ENCODE measurements at regions not wholly inside any gene's neighbourhood (a gene's known extent, or its start where the extent isn't known, plus 50 kb on each side); places are given as distances from the start of the nearest gene placed in this dataset.

DNA sequence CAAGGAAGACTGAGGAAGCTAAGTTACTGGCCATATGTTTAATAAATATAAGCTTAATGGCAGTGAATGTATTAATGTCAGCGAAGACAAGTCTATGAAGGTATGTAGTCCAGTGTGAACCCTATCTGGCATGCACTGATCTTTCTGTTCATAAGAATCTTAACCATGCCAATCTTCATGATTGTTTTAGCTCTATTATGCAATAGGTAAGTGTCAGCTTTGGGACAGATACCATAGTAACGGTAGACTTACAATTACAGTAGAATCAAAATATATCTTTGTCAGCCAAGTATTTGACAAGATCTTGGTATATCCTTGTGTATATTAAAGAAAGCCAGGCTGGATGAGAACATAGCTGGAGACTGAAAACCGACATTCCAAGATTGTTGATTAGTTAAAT, 428.5 kb downstream of the SPRY2 start:
- Histone ChIP-seq H3K36me3 (ENCODE audit: control insufficient read depth in 2 of 2, insufficient read depth in 2 of 2, low read length in 1 of 2) (no peaks in the 10 kb centered on the region), H3K9me3 (ENCODE audit: control insufficient read depth in 2 of 2, insufficient read depth in 1 of 2, low read length in 1 of 2) (no peaks in the 10 kb centered on the region), H3K4me1 (ENCODE audit: control insufficient read depth in 2 of 2, insufficient read depth in 2 of 2, low read length in 2 of 2) (no peaks in the 10 kb centered on the region), H3K27me3 (ENCODE audit: control insufficient read depth in 2 of 2, insufficient read depth in 1 of 2, low read length in 1 of 2) (no peaks in the 10 kb centered on the region), H3K4me3 (ENCODE audit: low read length in 2 of 2) (no peak overlapping the region), H3K27ac (ENCODE audit: low read depth in 1 of 2, low read length in 1 of 2) (no peak overlapping the region)
- no peak for DNase-seq (ENCODE audit: low read depth in 6 of 9, low spot score in 9 of 9)
- 79% methylated on average over 3 of the region's 3 CpGs for WGBS

DNA sequence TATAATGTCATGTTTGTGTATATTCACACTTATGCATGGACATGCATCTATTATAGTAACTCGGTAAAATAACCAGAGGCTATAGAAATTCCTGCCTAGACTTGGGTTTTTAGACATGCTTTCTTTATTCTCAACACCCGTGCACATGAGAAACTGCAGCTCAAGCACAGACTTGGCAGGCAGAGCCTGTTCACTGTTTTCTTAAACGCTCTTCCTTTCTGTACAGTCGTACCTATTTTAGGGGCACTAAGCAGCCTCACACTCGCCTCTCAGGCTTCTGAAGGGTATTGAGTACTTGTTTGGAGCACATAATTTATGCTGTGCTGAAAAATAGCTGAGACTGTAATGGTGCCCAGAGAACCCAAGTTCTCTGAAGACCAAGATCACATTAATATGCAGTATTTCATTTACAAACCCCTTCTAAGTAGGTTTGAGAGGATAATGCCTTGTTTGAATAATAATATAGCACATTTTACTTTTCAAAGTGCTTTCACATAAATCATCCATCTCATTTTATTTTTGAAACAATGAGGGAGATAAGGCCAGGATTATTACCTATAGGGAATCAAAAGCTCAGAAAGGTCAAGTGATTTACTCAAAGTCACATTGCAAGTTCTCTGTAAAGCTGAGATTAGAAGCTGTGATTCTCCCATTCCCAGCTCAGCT, 429.9 kb downstream of the SPRY2 start:
- H3K36me3 ChIP-seq (ENCODE audit: control insufficient read depth in 2 of 2, insufficient read depth in 2 of 2, low read length in 1 of 2), result no peaks in the 10 kb centered on the region
- 92% methylated on average over 5 of the region's 5 CpGs for WGBS
- no peak overlapping the region for H3K27ac ChIP-seq (ENCODE audit: low read depth in 1 of 2, low read length in 1 of 2)
- DNase-seq (ENCODE audit: low read depth in 6 of 9, low spot score in 9 of 9), result no peak
- H3K27me3 ChIP-seq (ENCODE audit: control insufficient read depth in 2 of 2, insufficient read depth in 1 of 2, low read length in 1 of 2), result no peaks in the 10 kb centered on the region
- no peaks in the 10 kb centered on the region for H3K9me3 ChIP-seq (ENCODE audit: control insufficient read depth in 2 of 2, insufficient read depth in 1 of 2, low read length in 1 of 2)
- H3K4me3 ChIP-seq (ENCODE audit: low read length in 2 of 2), result no peak overlapping the region
- H3K4me1 ChIP-seq (ENCODE audit: control insufficient read depth in 2 of 2, insufficient read depth in 2 of 2, low read length in 2 of 2), result no peaks in the 10 kb centered on the region

DNA sequence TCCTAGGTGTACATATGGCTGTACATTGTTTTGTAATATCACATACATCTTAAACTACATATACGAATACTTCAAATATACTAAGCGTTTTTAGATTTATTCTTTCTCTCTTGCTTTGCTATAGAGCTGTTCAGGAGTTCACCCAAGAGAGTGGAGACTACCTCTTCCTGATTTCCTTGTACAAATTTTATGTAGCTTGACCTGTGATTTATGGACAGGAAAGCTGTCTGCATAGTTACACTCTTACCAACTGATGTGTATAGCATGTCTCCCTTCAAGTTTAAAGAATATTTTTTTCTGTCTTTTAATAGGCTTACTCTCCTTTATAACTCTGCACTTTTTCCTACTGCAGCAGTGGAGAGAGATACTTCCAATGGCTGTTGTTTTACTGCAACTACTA, 428.7 kb downstream of the NDFIP2 start:
- Histone ChIP-seq H3K4me1 (ENCODE audit: control insufficient read depth in 2 of 2, insufficient read depth in 2 of 2, low read length in 2 of 2) (no peaks in the 10 kb centered on the region), H3K27ac (ENCODE audit: low read depth in 1 of 2, low read length in 1 of 2) (no peak overlapping the region), H3K27me3 (ENCODE audit: control insufficient read depth in 2 of 2, insufficient read depth in 1 of 2, low read length in 1 of 2) (no peaks in the 10 kb centered on the region), H3K36me3 (ENCODE audit: control insufficient read depth in 2 of 2, insufficient read depth in 2 of 2, low read length in 1 of 2) (no peaks in the 10 kb centered on the region), H3K9me3 (ENCODE audit: control insufficient read depth in 2 of 2, insufficient read depth in 1 of 2, low read length in 1 of 2) (no peaks in the 10 kb centered on the region), H3K4me3 (ENCODE audit: low read length in 2 of 2) (no peak overlapping the region)
- WGBS, result 94% methylated on average over 2 of the region's 2 CpGs
- DNase-seq (ENCODE audit: low read depth in 6 of 9, low spot score in 9 of 9), result no peak

DNA sequence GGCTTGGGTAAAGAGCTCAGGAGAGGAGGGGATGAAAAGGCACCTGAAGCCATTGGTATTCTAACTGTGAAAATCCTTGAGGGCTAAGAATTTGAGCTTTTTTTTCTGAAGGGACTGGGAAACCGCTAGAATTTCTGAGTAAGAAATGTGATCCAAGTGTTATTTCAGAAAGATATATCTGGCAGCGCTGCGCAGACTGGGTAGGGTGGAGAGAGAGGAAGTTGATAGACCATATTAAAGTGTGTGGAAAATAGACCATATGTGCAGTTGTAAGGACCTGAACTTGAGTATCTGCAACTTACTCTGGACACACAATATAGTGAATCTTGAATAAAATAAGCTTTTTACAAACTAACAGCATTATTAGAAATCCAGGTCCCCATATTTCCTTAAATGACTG, 427.4 kb downstream of the NDFIP2 start:
- H3K9me3 ChIP-seq (ENCODE audit: control insufficient read depth in 2 of 2, insufficient read depth in 1 of 2, low read length in 1 of 2), result no peaks in the 10 kb centered on the region
- no peak overlapping the region for H3K27ac ChIP-seq (ENCODE audit: low read depth in 1 of 2, low read length in 1 of 2)
- H3K4me1 ChIP-seq (ENCODE audit: control insufficient read depth in 2 of 2, insufficient read depth in 2 of 2, low read length in 2 of 2), result no peaks in the 10 kb centered on the region
- no peak for DNase-seq (ENCODE audit: low read depth in 6 of 9, low spot score in 9 of 9)
- no peaks in the 10 kb centered on the region for H3K27me3 ChIP-seq (ENCODE audit: control insufficient read depth in 2 of 2, insufficient read depth in 1 of 2, low read length in 1 of 2)
- no peaks in the 10 kb centered on the region for H3K36me3 ChIP-seq (ENCODE audit: control insufficient read depth in 2 of 2, insufficient read depth in 2 of 2, low read length in 1 of 2)
- WGBS, result 50% methylated on average over 3 of the region's 3 CpGs
- no peak overlapping the region for H3K4me3 ChIP-seq (ENCODE audit: low read length in 2 of 2)

DNA sequence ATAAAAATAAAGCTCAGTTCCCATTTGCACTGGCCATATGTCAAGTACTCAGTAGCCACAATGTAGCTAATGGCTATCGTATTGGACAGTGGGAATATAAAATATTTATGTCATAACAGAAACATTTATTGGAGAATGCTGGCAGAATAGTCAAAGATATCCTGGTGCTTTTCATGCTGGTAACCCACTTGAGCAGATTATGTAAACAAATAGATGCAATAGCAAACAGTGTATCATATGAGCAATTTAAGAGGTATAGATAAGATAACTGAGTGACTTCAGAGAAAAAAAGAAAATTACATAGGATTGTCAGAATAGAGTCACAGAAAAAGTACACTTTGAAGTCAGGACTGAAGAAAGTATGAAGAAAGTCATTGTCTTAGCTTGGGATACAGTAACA, 426.6 kb downstream of the NDFIP2 start:
- Histone ChIP-seq H3K4me1 (ENCODE audit: control insufficient read depth in 2 of 2, insufficient read depth in 2 of 2, low read length in 2 of 2) (no peaks in the 10 kb centered on the region), H3K27ac (ENCODE audit: low read depth in 1 of 2, low read length in 1 of 2) (no peak overlapping the region), H3K9me3 (ENCODE audit: control insufficient read depth in 2 of 2, insufficient read depth in 1 of 2, low read length in 1 of 2) (no peaks in the 10 kb centered on the region), H3K27me3 (ENCODE audit: control insufficient read depth in 2 of 2, insufficient read depth in 1 of 2, low read length in 1 of 2) (no peaks in the 10 kb centered on the region), H3K36me3 (ENCODE audit: control insufficient read depth in 2 of 2, insufficient read depth in 2 of 2, low read length in 1 of 2) (no peaks in the 10 kb centered on the region), H3K4me3 (ENCODE audit: low read length in 2 of 2) (no peak overlapping the region)
- no peak for DNase-seq (ENCODE audit: low read depth in 6 of 9, low spot score in 9 of 9)
- WGBS, result 97% methylated on average over 1 of the region's 1 CpG

DNA sequence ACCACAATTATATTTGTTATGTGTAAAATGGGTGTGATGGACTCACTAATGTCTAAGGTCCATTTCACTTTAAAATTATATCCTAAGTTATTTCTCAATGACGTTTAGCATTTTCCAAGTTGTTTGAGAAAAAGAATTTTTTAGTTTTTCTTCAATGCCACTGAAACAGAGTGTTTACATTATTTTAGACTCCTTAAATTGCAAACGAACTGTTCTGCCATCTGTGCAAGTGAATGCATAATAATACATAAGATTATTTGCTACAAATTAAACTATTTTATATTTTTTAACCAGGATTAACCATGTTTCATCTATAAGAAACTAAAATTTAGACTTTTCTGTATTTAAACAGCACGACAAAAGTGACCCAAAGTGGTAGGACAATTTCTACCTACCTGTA, 425.4 kb downstream of the NDFIP2 start:
- no peaks in the 10 kb centered on the region for H3K27me3 ChIP-seq (ENCODE audit: control insufficient read depth in 2 of 2, insufficient read depth in 1 of 2, low read length in 1 of 2)
- no peaks in the 10 kb centered on the region for H3K36me3 ChIP-seq (ENCODE audit: control insufficient read depth in 2 of 2, insufficient read depth in 2 of 2, low read length in 1 of 2)
- H3K4me3 ChIP-seq (ENCODE audit: low read length in 2 of 2), result no peak overlapping the region
- no peaks in the 10 kb centered on the region for H3K9me3 ChIP-seq (ENCODE audit: control insufficient read depth in 2 of 2, insufficient read depth in 1 of 2, low read length in 1 of 2)
- no peak overlapping the region for H3K27ac ChIP-seq (ENCODE audit: low read depth in 1 of 2, low read length in 1 of 2)
- WGBS, result 96% methylated on average over 3 of the region's 3 CpGs
- DNase-seq (ENCODE audit: low read depth in 6 of 9, low spot score in 9 of 9), result no peak
- H3K4me1 ChIP-seq (ENCODE audit: control insufficient read depth in 2 of 2, insufficient read depth in 2 of 2, low read length in 2 of 2), result no peaks in the 10 kb centered on the region

DNA sequence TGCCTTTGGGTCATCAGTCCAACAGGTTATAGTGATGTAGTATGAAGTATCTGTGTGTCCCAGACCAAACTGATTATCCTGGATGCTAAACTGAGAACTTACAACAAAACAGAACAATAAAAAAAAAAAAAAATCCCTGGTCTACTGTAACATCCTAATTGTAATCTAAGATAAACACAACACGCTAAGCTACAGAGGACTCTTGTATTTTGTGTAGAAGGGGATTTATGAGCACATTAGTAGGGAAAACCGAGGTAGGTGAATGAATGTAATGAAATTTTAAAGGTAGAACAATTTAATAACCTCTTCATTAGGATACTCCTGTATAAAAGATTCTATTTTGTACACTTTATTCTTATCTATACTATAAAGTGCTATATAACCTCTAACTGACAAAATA, 424.1 kb downstream of the NDFIP2 start:
- H3K27ac ChIP-seq (ENCODE audit: low read depth in 1 of 2, low read length in 1 of 2), result no peak overlapping the region
- H3K9me3 ChIP-seq (ENCODE audit: control insufficient read depth in 2 of 2, insufficient read depth in 1 of 2, low read length in 1 of 2), result no peaks in the 10 kb centered on the region
- no peaks in the 10 kb centered on the region for H3K36me3 ChIP-seq (ENCODE audit: control insufficient read depth in 2 of 2, insufficient read depth in 2 of 2, low read length in 1 of 2)
- no peak for DNase-seq (ENCODE audit: low read depth in 6 of 9, low spot score in 9 of 9)
- WGBS, result 98% methylated on average over 2 of the region's 2 CpGs
- H3K4me3 ChIP-seq (ENCODE audit: low read length in 2 of 2), result no peak overlapping the region
- H3K4me1 ChIP-seq (ENCODE audit: control insufficient read depth in 2 of 2, insufficient read depth in 2 of 2, low read length in 2 of 2), result no peaks in the 10 kb centered on the region
- H3K27me3 ChIP-seq (ENCODE audit: control insufficient read depth in 2 of 2, insufficient read depth in 1 of 2, low read length in 1 of 2), result no peaks in the 10 kb centered on the region

DNA sequence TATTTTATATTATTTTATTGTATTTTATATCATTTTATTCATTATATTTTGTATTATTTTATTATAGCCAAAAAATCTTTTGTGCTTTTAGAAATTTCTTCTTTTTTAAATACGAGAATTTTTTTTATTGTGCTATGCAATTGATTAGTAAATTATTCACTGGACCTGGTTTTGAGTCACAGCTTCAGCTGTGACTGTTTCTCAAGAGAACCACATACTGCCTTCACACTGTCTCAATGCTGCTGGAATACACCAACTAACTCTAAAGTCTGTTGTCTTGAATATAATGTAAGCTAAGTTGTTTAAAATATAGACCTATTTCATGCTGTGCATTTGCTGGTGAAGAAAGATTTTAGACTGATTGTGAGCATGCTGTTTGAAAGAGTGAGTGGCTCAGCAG, 423.6 kb downstream of the NDFIP2 start:
- H3K27me3 ChIP-seq (ENCODE audit: control insufficient read depth in 2 of 2, insufficient read depth in 1 of 2, low read length in 1 of 2), result no peaks in the 10 kb centered on the region
- WGBS, result 95% methylated on average over 1 of the region's 1 CpG
- no peaks in the 10 kb centered on the region for H3K9me3 ChIP-seq (ENCODE audit: control insufficient read depth in 2 of 2, insufficient read depth in 1 of 2, low read length in 1 of 2)
- H3K4me3 ChIP-seq (ENCODE audit: low read length in 2 of 2), result no peak overlapping the region
- no peaks in the 10 kb centered on the region for H3K4me1 ChIP-seq (ENCODE audit: control insufficient read depth in 2 of 2, insufficient read depth in 2 of 2, low read length in 2 of 2)
- no peak overlapping the region for H3K27ac ChIP-seq (ENCODE audit: low read depth in 1 of 2, low read length in 1 of 2)
- no peaks in the 10 kb centered on the region for H3K36me3 ChIP-seq (ENCODE audit: control insufficient read depth in 2 of 2, insufficient read depth in 2 of 2, low read length in 1 of 2)
- DNase-seq (ENCODE audit: low read depth in 6 of 9, low spot score in 9 of 9), result no peak

DNA sequence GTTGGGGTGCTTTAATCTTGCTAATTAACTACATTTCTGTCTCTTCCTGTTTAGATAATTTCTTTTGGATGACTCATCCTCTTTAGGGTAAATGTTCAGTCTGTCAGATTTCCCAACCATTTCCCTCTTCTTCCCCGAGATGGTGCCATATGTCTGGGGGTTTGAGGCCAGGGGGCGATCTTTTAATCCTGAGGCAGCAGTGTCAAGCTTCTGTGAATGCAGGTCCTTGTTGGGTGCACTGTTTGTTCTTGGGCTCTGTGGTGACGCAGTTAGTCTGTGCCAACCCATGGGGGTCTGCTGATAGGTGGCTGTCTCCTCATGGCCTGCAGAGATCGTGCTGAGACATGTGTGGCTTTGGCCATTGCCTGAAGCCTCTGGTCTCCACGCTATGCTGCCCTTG, 420.4 kb downstream of the NDFIP2 start:
- DNase-seq (ENCODE audit: low read depth in 6 of 9, low spot score in 9 of 9), result no peak
- Histone ChIP-seq H3K4me1 (ENCODE audit: control insufficient read depth in 2 of 2, insufficient read depth in 2 of 2, low read length in 2 of 2) (peaks cover 5 to 11% of the 10 kb centered on the region in 2 donors), H3K36me3 (ENCODE audit: control insufficient read depth in 2 of 2, insufficient read depth in 2 of 2, low read length in 1 of 2) (no peaks in the 10 kb centered on the region), H3K9me3 (ENCODE audit: control insufficient read depth in 2 of 2, insufficient read depth in 1 of 2, low read length in 1 of 2) (no peaks in the 10 kb centered on the region), H3K27ac (ENCODE audit: low read depth in 1 of 2, low read length in 1 of 2) (no peak overlapping the region), H3K27me3 (ENCODE audit: control insufficient read depth in 2 of 2, insufficient read depth in 1 of 2, low read length in 1 of 2) (no peaks in the 10 kb centered on the region), H3K4me3 (ENCODE audit: low read length in 2 of 2) (no peak overlapping the region)
- 96% methylated on average over 5 of the region's 5 CpGs for WGBS

DNA sequence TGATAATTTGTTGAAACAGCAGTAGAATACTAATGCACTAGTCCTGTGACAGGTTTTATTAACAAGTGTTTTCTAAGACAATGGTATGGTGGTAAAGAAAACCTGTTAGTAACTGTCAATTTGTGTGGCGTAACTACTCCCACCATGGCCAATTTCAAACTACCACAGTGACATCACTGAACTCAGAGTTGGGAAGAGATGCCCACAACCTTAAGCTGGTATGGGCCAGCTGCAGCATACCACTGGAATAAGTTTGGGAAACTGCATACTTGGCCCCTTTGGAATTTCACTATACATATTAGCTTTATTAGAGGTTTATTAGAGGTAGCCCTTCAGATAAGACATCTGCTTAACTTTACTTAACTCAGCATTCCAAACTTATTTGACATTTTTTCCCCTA, 419.4 kb downstream of the NDFIP2 start:
- Histone ChIP-seq H3K9me3 (ENCODE audit: control insufficient read depth in 2 of 2, insufficient read depth in 1 of 2, low read length in 1 of 2) (no peaks in the 10 kb centered on the region), H3K27ac (ENCODE audit: low read depth in 1 of 2, low read length in 1 of 2) (no peak overlapping the region), H3K27me3 (ENCODE audit: control insufficient read depth in 2 of 2, insufficient read depth in 1 of 2, low read length in 1 of 2) (no peaks in the 10 kb centered on the region), H3K36me3 (ENCODE audit: control insufficient read depth in 2 of 2, insufficient read depth in 2 of 2, low read length in 1 of 2) (no peaks in the 10 kb centered on the region), H3K4me1 (ENCODE audit: control insufficient read depth in 2 of 2, insufficient read depth in 2 of 2, low read length in 2 of 2) (peaks cover 7 to 11% of the 10 kb centered on the region in 2 donors), H3K4me3 (ENCODE audit: low read length in 2 of 2) (no peak overlapping the region)
- no peak for DNase-seq (ENCODE audit: low read depth in 6 of 9, low spot score in 9 of 9)
- WGBS, result 99% methylated on average over 1 of the region's 1 CpG

Data from thymus (tissue), 11 donors.